ENCODE measurements at regions not wholly inside any gene's neighbourhood (a gene's known extent, or its start where the extent isn't known, plus 50 kb on each side); places are given as distances from the start of the nearest gene placed in this dataset.

DNA sequence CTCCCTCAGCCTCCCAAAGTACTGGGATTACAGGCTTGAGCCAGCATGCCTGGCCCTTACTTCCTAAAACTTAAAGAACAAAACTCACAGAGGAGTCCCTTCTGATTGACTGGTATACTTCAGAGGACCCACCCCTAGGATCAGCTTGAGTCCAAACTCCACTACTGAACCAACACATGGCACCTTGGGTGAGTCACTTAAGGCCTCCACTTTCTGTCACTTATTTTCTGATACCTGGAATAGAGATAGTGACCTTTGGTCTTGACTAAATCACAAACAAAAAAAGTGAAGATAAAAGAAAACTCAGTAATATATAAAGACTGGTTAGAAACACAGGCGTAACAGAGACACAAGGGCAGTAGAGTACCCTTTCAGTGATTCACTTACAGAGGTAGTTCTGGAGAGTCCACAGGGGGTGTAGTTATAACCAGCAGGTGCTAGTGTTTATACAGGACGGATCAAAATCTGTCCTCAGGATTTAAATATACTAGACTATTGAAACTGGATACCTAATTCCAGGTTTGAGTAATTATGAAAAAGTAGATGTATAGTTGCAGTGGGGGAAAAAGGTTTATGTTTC lies 274.3 kb upstream of the ANKRD55 start:
- H4K91ac ChIP-seq (ENCODE audit: low read depth, low read length) = no peak overlapping the region
- peaks cover 0 to 4% of the 10 kb centered on the region in 2 experiments for H3K4me1 ChIP-seq (ENCODE audit: control insufficient read depth in 1 of 2, insufficient read depth in 2 of 2, low read length in 2 of 2)
- peaks cover 1% of the 10 kb centered on the region for H3K79me2 ChIP-seq (ENCODE audit: control insufficient read depth, insufficient read depth, low read length, poor library complexity)
- no peak overlapping the region for H4K8ac ChIP-seq (ENCODE audit: low read depth, low read length)
- H3K79me1 ChIP-seq (ENCODE audit: low read length) = no peaks in the 10 kb centered on the region
- no peaks in the 10 kb centered on the region for H3K27me3 ChIP-seq (ENCODE audit: insufficient read depth, low read length)
- H3K23ac ChIP-seq (ENCODE audit: low read length) = no peak overlapping the region
- H2BK12ac ChIP-seq (ENCODE audit: low read length) = no peak overlapping the region
- no peak overlapping the region for H3K18ac ChIP-seq (ENCODE audit: low read length)
- no peak overlapping the region for H3K27ac ChIP-seq (ENCODE audit: low read depth, low read length)
- no peak overlapping the region for H2BK120ac ChIP-seq (ENCODE audit: insufficient read depth, low read length, poor library complexity)
- no peak overlapping the region for H3K4me2 ChIP-seq (ENCODE audit: low read length)
- no peaks in the 10 kb centered on the region for H3K36me3 ChIP-seq (ENCODE audit: control insufficient read depth in 1 of 2, insufficient read depth in 2 of 2, low read length in 2 of 2)
- no peak overlapping the region for H2BK5ac ChIP-seq (ENCODE audit: low read depth, low read length, poor library complexity)
- no peak for DNase-seq
- no CpG with 5 or more reads among the region's 2 CpGs for WGBS (ENCODE audit: extremely low coverage, insufficient coverage, insufficient read length)
- H4K12ac ChIP-seq (ENCODE audit: low read depth, low read length) = no peak overlapping the region
- peaks cover 2% of the 10 kb centered on the region for H3K9me3 ChIP-seq (ENCODE audit: insufficient read depth, low read depth, low read length)
- H2AFZ ChIP-seq (ENCODE audit: insufficient read depth, low read length, poor library complexity) = no peak overlapping the region
- no peak overlapping the region for H3K4ac ChIP-seq (ENCODE audit: low read depth, low read length)
- no peak overlapping the region for H3K14ac ChIP-seq (ENCODE audit: low read length)
- H2AK5ac ChIP-seq (ENCODE audit: low read length) = no peak overlapping the region
- no peak overlapping the region for H3K4me3 ChIP-seq (ENCODE audit: low read depth, low read length)
- H3K9ac ChIP-seq (ENCODE audit: low read length) = no peak overlapping the region

DNA sequence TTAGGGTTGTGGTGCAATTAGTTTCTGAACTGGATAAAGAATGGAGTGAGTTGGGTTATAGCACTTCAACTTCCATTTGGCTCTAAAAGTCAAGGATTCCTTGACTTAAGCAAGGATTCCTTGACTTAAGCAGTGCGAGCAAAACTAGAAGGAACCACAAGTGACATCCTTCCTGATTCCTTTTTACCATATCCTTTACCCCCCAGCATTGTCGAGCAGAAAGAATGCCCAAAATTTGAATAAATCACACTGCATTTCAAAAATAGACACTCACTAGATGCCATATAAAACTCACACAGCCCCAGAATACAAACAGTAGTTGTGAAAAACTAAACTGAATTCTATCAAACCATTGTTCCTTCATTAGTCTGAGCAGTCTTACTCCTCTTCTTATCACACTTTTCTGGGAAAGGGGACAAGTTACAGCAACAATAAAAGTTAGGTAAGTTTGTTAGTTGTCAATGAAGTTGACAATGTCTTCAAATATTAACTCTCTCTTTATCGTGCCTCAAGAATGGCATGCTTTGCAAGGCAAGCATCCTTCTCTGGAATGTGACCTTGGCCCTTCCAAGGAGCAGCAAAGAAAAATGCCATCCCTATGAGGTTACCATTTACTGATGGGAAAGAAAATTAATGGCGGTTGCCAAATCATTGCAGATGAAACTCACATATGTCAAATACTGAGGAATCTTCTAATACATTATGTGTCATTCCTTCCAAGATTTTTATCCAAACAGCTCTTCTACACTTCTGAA lies 273.3 kb upstream of the ANKRD55 start:
- H2BK120ac ChIP-seq (ENCODE audit: insufficient read depth, low read length, poor library complexity) = no peak overlapping the region
- H2BK5ac ChIP-seq (ENCODE audit: low read depth, low read length, poor library complexity) = no peak overlapping the region
- peaks cover 2% of the 10 kb centered on the region for H3K9me3 ChIP-seq (ENCODE audit: insufficient read depth, low read depth, low read length)
- H3K4ac ChIP-seq (ENCODE audit: low read depth, low read length) = no peak overlapping the region
- no peak overlapping the region for H3K4me3 ChIP-seq (ENCODE audit: low read depth, low read length)
- H4K91ac ChIP-seq (ENCODE audit: low read depth, low read length) = no peak overlapping the region
- no peaks in the 10 kb centered on the region for H3K79me1 ChIP-seq (ENCODE audit: low read length)
- no peak overlapping the region for H3K27ac ChIP-seq (ENCODE audit: low read depth, low read length)
- no peak overlapping the region for H4K12ac ChIP-seq (ENCODE audit: low read depth, low read length)
- no peak overlapping the region for H3K4me2 ChIP-seq (ENCODE audit: low read length)
- H2AFZ ChIP-seq (ENCODE audit: insufficient read depth, low read length, poor library complexity) = no peak overlapping the region
- no peak overlapping the region for H3K14ac ChIP-seq (ENCODE audit: low read length)
- no peak overlapping the region for H4K8ac ChIP-seq (ENCODE audit: low read depth, low read length)
- no peak overlapping the region for H2BK12ac ChIP-seq (ENCODE audit: low read length)
- no peaks in the 10 kb centered on the region for H3K36me3 ChIP-seq (ENCODE audit: control insufficient read depth in 1 of 2, insufficient read depth in 2 of 2, low read length in 2 of 2)
- H3K79me2 ChIP-seq (ENCODE audit: control insufficient read depth, insufficient read depth, low read length, poor library complexity) = peaks cover 1% of the 10 kb centered on the region
- H3K27me3 ChIP-seq (ENCODE audit: insufficient read depth, low read length) = no peaks in the 10 kb centered on the region
- no peak overlapping the region for H3K18ac ChIP-seq (ENCODE audit: low read length)
- DNase-seq = peak; percentile 7 to 88
- H3K23ac ChIP-seq (ENCODE audit: low read length) = no peak overlapping the region
- no peak overlapping the region for H3K9ac ChIP-seq (ENCODE audit: low read length)
- whole genome bisulfite sequencing (ENCODE audit: extremely low coverage, insufficient coverage, insufficient read length) = no CpG with 5 or more reads among the region's 4 CpGs
- H2AK5ac ChIP-seq (ENCODE audit: low read length) = no peak overlapping the region
- peaks cover 0 to 4% of the 10 kb centered on the region in 2 experiments for H3K4me1 ChIP-seq (ENCODE audit: control insufficient read depth in 1 of 2, insufficient read depth in 2 of 2, low read length in 2 of 2)

DNA sequence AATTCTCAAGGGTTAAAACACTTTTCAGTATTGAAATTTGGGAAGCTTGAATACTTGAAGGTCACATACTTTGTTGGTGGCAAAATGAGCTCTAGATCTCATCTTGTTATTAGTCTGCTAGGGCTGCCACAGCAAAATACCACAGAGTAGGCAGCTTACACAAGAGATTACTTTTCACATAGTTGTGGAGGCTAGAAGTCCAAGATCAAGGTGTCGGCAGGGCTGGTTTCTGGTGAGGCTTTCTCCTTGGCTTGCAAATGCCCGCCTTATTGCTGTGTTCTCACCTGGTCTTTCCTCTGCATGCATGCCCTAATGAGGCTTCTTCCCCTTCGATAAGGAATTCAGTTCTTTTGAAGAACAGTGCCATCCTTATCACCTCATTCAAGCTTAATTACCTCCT lies 270.8 kb upstream of the ANKRD55 start:
- no CpG with 5 or more reads among the region's 3 CpGs for WGBS (ENCODE audit: extremely low coverage, insufficient coverage, insufficient read length)
- Histone ChIP-seq H2BK120ac (ENCODE audit: insufficient read depth, low read length, poor library complexity) (no peak overlapping the region), H4K12ac (ENCODE audit: low read depth, low read length) (no peak overlapping the region), H3K79me2 (ENCODE audit: control insufficient read depth, insufficient read depth, low read length, poor library complexity) (no peaks in the 10 kb centered on the region), H3K4me3 (ENCODE audit: low read depth, low read length) (no peak overlapping the region), H3K27me3 (ENCODE audit: insufficient read depth, low read length) (no peaks in the 10 kb centered on the region), H3K9ac (ENCODE audit: low read length) (no peak overlapping the region), H4K8ac (ENCODE audit: low read depth, low read length) (no peak overlapping the region), H3K36me3 (ENCODE audit: control insufficient read depth in 1 of 2, insufficient read depth in 2 of 2, low read length in 2 of 2) (no peaks in the 10 kb centered on the region), H3K9me3 (ENCODE audit: insufficient read depth, low read depth, low read length) (peaks cover 2% of the 10 kb centered on the region), H3K18ac (ENCODE audit: low read length) (no peak overlapping the region), H2BK5ac (ENCODE audit: low read depth, low read length, poor library complexity) (no peak overlapping the region), H4K91ac (ENCODE audit: low read depth, low read length) (no peak overlapping the region), H2AK5ac (ENCODE audit: low read length) (no peak overlapping the region), H3K4me1 (ENCODE audit: control insufficient read depth in 1 of 2, insufficient read depth in 2 of 2, low read length in 2 of 2) (peaks cover 0 to 4% of the 10 kb centered on the region in 2 experiments), H3K23ac (ENCODE audit: low read length) (no peak overlapping the region), H3K27ac (ENCODE audit: low read depth, low read length) (no peak overlapping the region), H3K14ac (ENCODE audit: low read length) (no peak overlapping the region), H3K79me1 (ENCODE audit: low read length) (no peaks in the 10 kb centered on the region), H3K4ac (ENCODE audit: low read depth, low read length) (no peak overlapping the region), H2BK12ac (ENCODE audit: low read length) (no peak overlapping the region), H3K4me2 (ENCODE audit: low read length) (no peak overlapping the region), H2AFZ (ENCODE audit: insufficient read depth, low read length, poor library complexity) (no peak overlapping the region)
- DNase-seq = no peak

DNA sequence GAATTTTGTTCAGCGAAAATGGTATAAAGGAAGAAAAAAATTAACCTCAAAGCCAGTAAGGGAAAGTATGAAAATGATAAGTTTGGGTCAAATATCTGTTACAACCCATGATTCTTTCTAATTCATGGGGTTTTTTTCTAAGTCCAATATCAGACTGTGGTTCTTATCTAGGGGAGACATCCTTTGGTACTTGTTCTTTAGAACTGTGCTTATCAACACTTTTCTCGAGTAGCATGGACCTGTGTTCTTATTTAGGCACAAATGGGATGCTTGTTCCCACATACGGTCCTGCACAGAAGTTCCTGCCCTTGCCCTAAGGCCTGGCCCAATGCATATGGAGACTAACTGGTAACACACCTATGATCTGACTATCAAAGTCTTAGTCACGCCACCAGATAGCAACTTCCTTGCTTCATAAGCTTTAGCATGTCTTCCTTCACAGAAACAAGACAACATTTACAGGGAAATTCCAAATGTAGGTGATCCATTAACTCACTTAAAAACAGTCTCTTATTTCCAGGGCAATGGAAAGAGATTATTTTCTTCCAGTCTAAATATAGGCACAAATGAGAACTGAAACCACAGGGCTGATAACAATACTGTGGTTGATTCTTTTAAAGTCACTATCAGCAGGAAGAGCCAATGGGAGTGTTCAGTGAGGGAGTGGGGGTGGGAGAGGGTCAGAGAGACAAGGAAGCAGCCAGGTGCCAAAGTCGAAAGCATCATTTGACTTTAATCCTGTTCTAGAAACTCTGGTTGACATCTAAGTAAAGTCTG lies 268.8 kb upstream of the ANKRD55 start:
- Histone ChIP-seq H3K9ac (ENCODE audit: low read length) (no peak overlapping the region), H2BK5ac (ENCODE audit: low read depth, low read length, poor library complexity) (no peak overlapping the region), H3K4me3 (ENCODE audit: low read depth, low read length) (no peak overlapping the region), H4K12ac (ENCODE audit: low read depth, low read length) (no peak overlapping the region), H3K79me2 (ENCODE audit: control insufficient read depth, insufficient read depth, low read length, poor library complexity) (no peaks in the 10 kb centered on the region), H3K27me3 (ENCODE audit: insufficient read depth, low read length) (no peaks in the 10 kb centered on the region), H3K4me2 (ENCODE audit: low read length) (no peak overlapping the region), H3K79me1 (ENCODE audit: low read length) (peaks cover 5% of the 10 kb centered on the region), H3K9me3 (ENCODE audit: insufficient read depth, low read depth, low read length) (peaks cover 2% of the 10 kb centered on the region), H2AFZ (ENCODE audit: insufficient read depth, low read length, poor library complexity) (no peak overlapping the region), H3K27ac (ENCODE audit: low read depth, low read length) (no peak overlapping the region), H3K4ac (ENCODE audit: low read depth, low read length) (no peak overlapping the region), H2AK5ac (ENCODE audit: low read length) (no peak overlapping the region), H3K36me3 (ENCODE audit: control insufficient read depth in 1 of 2, insufficient read depth in 2 of 2, low read length in 2 of 2) (no peaks in the 10 kb centered on the region), H2BK12ac (ENCODE audit: low read length) (no peak overlapping the region), H4K91ac (ENCODE audit: low read depth, low read length) (no peak overlapping the region), H2BK120ac (ENCODE audit: insufficient read depth, low read length, poor library complexity) (no peak overlapping the region), H3K14ac (ENCODE audit: low read length) (no peak overlapping the region), H4K8ac (ENCODE audit: low read depth, low read length) (no peak overlapping the region), H3K18ac (ENCODE audit: low read length) (no peak overlapping the region), H3K23ac (ENCODE audit: low read length) (no peak overlapping the region), H3K4me1 (ENCODE audit: control insufficient read depth in 1 of 2, insufficient read depth in 2 of 2, low read length in 2 of 2) (peaks cover 0 to 5% of the 10 kb centered on the region in 2 experiments)
- no CpG with 5 or more reads among the region's 5 CpGs for WGBS (ENCODE audit: extremely low coverage, insufficient coverage, insufficient read length)
- DNase-seq = no peak
